ENCODE measurements at regions not wholly inside any gene's neighbourhood (a gene's known extent, or its start where the extent isn't known, plus 50 kb on each side); places are given as distances from the start of the nearest gene placed in this dataset.

DNA sequence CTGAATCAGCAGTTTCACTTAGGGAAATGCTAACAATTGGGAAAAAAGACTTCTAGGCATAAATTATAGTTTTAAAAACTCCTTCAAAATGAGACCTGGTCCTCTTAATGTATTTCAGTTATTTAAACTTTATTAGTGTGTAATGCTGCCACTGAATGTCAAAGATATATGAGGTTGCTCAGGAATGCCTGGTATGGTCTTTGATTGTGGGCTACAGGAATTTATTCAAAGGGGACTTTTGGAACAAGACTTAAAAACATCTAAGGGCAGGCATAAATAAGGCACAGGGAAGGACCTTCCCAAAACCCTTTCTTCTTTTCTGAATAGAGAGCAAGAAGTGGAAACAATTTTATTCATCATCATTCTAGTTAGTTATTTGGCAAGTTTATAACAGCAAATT lies 439.1 kb downstream of the TLL1 start:
- no peaks in the 10 kb centered on the region for H3K27me3 ChIP-seq (replicated peaks; ENCODE audit: insufficient read depth)
- TF ChIP-seq, protein P1, sequence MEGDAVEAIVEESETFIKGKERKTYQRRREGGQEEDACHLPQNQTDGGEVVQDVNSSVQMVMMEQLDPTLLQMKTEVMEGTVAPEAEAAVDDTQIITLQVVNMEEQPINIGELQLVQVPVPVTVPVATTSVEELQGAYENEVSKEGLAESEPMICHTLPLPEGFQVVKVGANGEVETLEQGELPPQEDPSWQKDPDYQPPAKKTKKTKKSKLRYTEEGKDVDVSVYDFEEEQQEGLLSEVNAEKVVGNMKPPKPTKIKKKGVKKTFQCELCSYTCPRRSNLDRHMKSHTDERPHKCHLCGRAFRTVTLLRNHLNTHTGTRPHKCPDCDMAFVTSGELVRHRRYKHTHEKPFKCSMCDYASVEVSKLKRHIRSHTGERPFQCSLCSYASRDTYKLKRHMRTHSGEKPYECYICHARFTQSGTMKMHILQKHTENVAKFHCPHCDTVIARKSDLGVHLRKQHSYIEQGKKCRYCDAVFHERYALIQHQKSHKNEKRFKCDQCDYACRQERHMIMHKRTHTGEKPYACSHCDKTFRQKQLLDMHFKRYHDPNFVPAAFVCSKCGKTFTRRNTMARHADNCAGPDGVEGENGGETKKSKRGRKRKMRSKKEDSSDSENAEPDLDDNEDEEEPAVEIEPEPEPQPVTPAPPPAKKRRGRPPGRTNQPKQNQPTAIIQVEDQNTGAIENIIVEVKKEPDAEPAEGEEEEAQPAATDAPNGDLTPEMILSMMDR (IDR thresholded peaks at IDR 0.05) = no peak
- no peak for ATAC-seq (ENCODE audit: insufficient number of reproducible peaks, low FRiP score, low read depth)
- DNase-seq (ENCODE audit: low spot score) = no peak
- H3K4me3 ChIP-seq = no peak overlapping the region
- no peaks in the 10 kb centered on the region for H3K9me3 ChIP-seq
- no peaks in the 10 kb centered on the region for H3K4me1 ChIP-seq (ENCODE audit: control insufficient read depth in 1 of 2, low read depth in 2 of 2)
- H3K27ac ChIP-seq = no peak overlapping the region
- no peaks in the 10 kb centered on the region for H3K36me3 ChIP-seq

DNA sequence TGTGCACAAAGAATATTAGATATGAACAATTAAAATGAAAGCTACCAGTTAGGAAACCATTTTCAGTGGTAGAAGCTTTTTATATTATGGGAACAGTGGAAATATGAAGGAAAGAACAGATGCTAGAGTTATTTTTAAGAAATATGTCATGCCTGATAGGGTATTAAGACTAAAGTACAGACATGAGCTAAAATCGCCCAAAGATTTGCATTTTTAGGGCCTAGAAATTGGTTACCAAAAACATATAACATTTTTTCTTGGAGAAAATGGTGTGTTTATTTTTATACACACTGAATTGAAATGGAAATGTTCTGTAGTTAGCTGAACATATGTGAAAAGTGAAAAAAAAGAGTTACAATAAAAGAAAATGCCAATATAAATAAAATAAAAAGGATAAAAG lies 441.9 kb downstream of the TLL1 start:
- Histone ChIP-seq H3K4me1 (ENCODE audit: control insufficient read depth in 1 of 2, low read depth in 2 of 2) (no peaks in the 10 kb centered on the region), H3K4me3 (no peak overlapping the region), H3K27ac (no peak overlapping the region), H3K36me3 (no peaks in the 10 kb centered on the region), H3K9me3 (no peaks in the 10 kb centered on the region), H3K27me3 (replicated peaks; ENCODE audit: insufficient read depth) (no peaks in the 10 kb centered on the region)
- DNase-seq (ENCODE audit: low spot score) (no peak), ATAC-seq (ENCODE audit: insufficient number of reproducible peaks, low FRiP score, low read depth) (no peak)
- TF ChIP-seq, protein P1 (IDR thresholded peaks at IDR 0.05) = no peak

DNA sequence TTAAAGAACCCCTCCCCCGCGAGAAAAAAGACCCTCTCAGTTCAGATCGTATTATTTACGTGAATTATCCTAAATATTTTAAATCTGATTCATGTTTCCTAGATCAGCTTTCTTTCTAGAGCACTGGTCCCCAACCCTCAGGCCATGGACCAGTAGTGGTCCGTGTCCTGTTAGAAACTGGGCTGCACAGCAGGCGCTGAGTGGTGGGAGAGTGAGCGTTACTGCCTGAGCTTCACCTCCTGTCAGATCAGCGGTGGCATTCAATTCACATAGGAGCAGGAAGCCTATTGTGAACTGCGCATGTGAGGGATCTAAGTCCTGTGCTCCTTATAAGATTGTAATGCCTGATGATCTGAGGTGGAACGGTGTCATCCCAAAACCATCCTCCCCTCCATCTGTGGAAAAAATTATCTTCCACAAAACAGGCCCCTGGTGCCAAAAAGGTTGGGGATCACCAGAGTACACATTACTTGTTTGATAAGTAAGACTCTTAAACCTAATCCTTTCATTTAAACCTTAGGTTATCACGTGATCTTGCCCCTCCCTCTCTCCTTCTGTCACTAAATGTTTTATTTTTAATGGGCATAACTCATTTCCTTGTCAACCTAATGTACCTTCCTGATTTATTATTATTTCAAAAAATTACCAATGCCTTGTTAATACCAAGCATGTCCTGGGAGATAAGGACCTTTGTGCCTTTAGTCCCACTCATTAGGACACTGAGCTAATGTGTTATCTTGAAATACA lies 442.9 kb downstream of the TLL1 start:
- DNase-seq (ENCODE audit: low spot score) = no peak
- H3K36me3 ChIP-seq = no peaks in the 10 kb centered on the region
- no peak for ATAC-seq (ENCODE audit: insufficient number of reproducible peaks, low FRiP score, low read depth)
- H3K4me1 ChIP-seq (ENCODE audit: control insufficient read depth in 1 of 2, low read depth in 2 of 2) = no peaks in the 10 kb centered on the region
- TF ChIP-seq, protein P1 (IDR thresholded peaks at IDR 0.05) = no peak
- no peaks in the 10 kb centered on the region for H3K27me3 ChIP-seq (replicated peaks; ENCODE audit: insufficient read depth)
- no peak overlapping the region for H3K4me3 ChIP-seq
- no peak overlapping the region for H3K27ac ChIP-seq
- H3K9me3 ChIP-seq = no peaks in the 10 kb centered on the region

DNA sequence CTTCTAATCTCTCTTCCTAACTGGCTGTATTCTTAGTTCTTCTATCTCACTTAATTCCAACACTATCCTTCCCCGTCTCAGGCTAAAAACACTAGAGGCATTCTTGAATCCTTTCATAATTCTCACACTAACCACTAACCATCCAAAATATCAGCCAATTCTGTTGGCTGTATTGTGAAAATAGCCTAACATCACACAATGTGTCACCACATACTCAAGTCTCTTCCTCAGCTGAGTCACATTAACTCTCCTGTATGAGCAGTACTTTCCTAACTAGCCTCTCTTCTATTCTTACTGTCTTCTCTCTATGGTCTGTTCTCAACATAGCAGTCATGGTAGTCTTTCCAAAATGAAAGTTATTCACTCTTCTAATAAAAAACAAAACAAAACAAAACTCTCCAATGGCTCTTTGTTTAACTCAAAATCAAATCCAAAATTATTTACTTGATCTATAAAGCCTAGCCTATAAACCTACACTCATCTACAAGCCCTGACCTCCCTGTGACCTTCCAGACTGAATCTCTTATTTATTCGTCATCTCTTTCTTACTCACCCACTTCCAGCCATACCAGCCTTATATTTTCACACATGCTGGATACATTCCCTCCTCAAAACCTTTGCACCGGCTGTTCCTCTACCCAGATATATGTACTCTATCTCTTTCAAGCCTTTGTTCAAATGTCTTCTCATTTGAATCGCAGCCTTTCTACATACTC lies 445.9 kb downstream of the TLL1 start:
- H3K27ac ChIP-seq = no peak overlapping the region
- H3K36me3 ChIP-seq = no peaks in the 10 kb centered on the region
- TF ChIP-seq, protein P1 (IDR thresholded peaks at IDR 0.05) = no peak
- ATAC-seq (ENCODE audit: insufficient number of reproducible peaks, low FRiP score, low read depth) (no peak), DNase-seq (ENCODE audit: low spot score) (no peak)
- no peaks in the 10 kb centered on the region for H3K9me3 ChIP-seq
- no peaks in the 10 kb centered on the region for H3K4me1 ChIP-seq (ENCODE audit: control insufficient read depth in 1 of 2, low read depth in 2 of 2)
- H3K27me3 ChIP-seq (replicated peaks; ENCODE audit: insufficient read depth) = no peaks in the 10 kb centered on the region
- H3K4me3 ChIP-seq = no peak overlapping the region

DNA sequence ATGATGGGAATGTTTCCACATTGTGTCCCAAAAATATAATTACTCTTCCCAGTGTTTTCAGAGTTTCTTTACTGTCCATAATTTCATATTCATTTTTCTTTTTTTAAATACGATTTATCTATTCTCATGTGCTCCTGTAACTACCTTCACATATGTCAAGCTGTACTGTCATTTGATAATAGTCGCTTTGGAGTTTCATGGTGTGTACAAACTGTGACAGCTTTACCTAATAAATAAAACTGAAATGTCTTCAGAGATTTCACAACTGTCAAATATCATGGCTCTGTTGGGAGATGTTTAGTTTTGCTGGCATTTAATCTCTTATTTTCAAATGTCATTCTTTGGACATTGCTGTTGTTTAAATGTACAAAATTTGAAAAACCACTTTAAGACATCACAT lies 450.2 kb downstream of the TLL1 start:
- no peak for ATAC-seq (ENCODE audit: insufficient number of reproducible peaks, low FRiP score, low read depth)
- no peaks in the 10 kb centered on the region for H3K4me1 ChIP-seq (ENCODE audit: control insufficient read depth in 1 of 2, low read depth in 2 of 2)
- H3K27me3 ChIP-seq (replicated peaks; ENCODE audit: insufficient read depth) = no peaks in the 10 kb centered on the region
- DNase-seq (ENCODE audit: low spot score) = no peak
- H3K27ac ChIP-seq = no peak overlapping the region
- TF ChIP-seq, protein P1 (IDR thresholded peaks at IDR 0.05) = no peak
- no peaks in the 10 kb centered on the region for H3K36me3 ChIP-seq
- no peak overlapping the region for H3K4me3 ChIP-seq
- no peaks in the 10 kb centered on the region for H3K9me3 ChIP-seq
